ENCODE measurements at regions not wholly inside any gene's neighbourhood (a gene's known extent, or its start where the extent isn't known, plus 50 kb on each side); places are given as distances from the start of the nearest gene placed in this dataset.

DNA sequence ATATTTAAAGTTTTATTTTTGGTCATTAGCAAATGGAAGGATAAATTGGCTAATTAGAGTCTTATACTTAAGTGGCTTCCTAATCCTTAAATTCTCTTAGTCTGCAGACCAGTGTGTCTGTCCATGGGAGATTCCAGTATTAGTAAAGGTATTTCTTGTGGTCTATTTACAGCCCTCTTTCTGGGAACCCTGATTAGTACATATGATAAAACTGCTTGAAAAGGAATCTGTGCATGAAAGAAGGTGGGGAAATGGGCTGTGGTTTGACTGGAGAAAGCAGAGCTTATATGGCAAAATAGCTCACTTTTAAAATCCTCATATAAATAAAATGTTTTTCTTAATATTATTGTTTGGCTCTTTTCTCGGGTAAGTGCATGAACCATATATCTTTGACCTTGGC is 124.5 kb upstream of the RHOBTB1 start:
- TF ChIP-seq, protein P1, sequence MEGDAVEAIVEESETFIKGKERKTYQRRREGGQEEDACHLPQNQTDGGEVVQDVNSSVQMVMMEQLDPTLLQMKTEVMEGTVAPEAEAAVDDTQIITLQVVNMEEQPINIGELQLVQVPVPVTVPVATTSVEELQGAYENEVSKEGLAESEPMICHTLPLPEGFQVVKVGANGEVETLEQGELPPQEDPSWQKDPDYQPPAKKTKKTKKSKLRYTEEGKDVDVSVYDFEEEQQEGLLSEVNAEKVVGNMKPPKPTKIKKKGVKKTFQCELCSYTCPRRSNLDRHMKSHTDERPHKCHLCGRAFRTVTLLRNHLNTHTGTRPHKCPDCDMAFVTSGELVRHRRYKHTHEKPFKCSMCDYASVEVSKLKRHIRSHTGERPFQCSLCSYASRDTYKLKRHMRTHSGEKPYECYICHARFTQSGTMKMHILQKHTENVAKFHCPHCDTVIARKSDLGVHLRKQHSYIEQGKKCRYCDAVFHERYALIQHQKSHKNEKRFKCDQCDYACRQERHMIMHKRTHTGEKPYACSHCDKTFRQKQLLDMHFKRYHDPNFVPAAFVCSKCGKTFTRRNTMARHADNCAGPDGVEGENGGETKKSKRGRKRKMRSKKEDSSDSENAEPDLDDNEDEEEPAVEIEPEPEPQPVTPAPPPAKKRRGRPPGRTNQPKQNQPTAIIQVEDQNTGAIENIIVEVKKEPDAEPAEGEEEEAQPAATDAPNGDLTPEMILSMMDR (IDR thresholded peaks at IDR 0.05; ENCODE audit: partially characterized antibody, unreplicated experiment) = no peak
- no peaks in the 10 kb centered on the region for H3K27me3 Mint-ChIP-seq (ENCODE audit: unreplicated experiment)
- no peaks in the 10 kb centered on the region for H3K4me1 Mint-ChIP-seq (ENCODE audit: low read depth, unreplicated experiment)
- no peak overlapping the region for H3K27ac Mint-ChIP-seq (ENCODE audit: unreplicated experiment)
- no peak overlapping the region for H3K4me3 Mint-ChIP-seq (ENCODE audit: unreplicated experiment)
- DNase-seq = no peak
- H3K9me3 Mint-ChIP-seq (ENCODE audit: unreplicated experiment) = no peaks in the 10 kb centered on the region
- no peaks in the 10 kb centered on the region for H3K36me3 Mint-ChIP-seq (ENCODE audit: unreplicated experiment)

DNA sequence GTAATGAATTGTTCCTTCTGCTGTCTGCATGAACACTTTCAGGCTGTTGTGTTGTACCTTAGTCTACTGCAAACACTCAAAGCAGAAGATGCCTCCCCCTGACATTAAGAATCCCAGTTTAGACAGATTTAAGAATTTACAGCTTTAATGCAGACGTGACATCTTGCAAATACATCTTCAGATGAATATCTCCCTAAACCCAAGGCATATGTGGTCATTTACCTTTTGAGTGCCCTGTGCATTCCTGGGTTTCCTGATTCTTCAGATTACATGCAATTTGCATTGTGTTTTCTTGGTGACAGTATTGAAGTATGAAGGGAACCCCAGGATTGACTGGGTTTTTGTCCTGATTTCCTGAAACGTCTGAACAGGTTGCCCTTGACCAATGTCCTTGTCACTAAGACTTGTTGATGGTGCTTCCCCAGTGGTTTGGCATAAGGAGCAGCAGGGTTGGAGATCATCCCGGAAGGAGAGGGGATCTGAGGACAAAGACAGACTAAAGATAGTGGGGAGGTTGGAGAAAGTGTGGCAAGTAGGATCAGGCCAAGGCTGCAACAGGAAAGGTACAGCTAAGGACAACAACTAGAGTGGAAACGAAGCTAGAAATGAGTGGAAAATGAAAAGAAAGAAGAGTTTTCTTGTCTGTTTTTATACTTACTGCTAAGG is 123.8 kb upstream of the RHOBTB1 start:
- Mint-ChIP-seq H3K4me3 (ENCODE audit: unreplicated experiment) (no peak overlapping the region), H3K4me1 (ENCODE audit: low read depth, unreplicated experiment) (no peaks in the 10 kb centered on the region), H3K27me3 (ENCODE audit: unreplicated experiment) (no peaks in the 10 kb centered on the region), H3K27ac (ENCODE audit: unreplicated experiment) (no peak overlapping the region), H3K9me3 (ENCODE audit: unreplicated experiment) (no peaks in the 10 kb centered on the region), H3K36me3 (ENCODE audit: unreplicated experiment) (no peaks in the 10 kb centered on the region)
- DNase-seq = no peak
- TF ChIP-seq, protein P1 (IDR thresholded peaks at IDR 0.05; ENCODE audit: partially characterized antibody, unreplicated experiment) = no peak

DNA sequence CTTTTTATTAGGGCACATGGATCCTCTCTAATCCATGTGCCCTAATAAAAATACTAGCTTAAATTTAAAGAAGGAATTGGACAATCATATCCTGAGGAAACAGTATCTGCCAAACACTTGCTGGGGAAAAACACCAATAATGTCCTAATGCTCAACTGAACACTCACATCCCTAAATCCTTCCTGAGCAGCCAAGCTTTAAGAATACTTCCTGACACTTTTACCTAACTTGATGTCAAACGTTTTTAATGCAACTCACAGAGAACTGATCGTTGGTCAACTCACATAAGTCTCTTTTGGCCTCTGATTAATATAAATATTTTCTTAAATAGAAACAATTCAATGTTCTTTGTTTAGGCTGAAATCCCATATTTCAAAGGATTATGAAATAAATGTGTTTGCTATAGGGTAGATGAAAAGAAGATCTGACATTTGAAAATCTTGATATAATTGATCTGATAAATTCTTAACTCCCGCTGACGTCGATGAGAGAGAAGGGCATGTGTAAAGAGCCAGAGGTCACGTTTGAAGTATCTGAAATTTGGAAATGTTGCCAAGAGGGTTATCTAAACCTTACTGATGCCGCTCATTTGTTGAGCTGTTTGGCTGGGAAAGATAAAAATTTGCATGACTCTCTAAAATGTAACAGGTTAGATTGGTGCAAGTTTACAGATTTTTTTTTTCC is 122.8 kb upstream of the RHOBTB1 start:
- H3K27ac Mint-ChIP-seq (ENCODE audit: unreplicated experiment) = no peak overlapping the region
- TF ChIP-seq, protein P1 (IDR thresholded peaks at IDR 0.05; ENCODE audit: partially characterized antibody, unreplicated experiment) = no peak
- DNase-seq = no peak
- no peaks in the 10 kb centered on the region for H3K9me3 Mint-ChIP-seq (ENCODE audit: unreplicated experiment)
- no peaks in the 10 kb centered on the region for H3K4me1 Mint-ChIP-seq (ENCODE audit: low read depth, unreplicated experiment)
- H3K36me3 Mint-ChIP-seq (ENCODE audit: unreplicated experiment) = no peaks in the 10 kb centered on the region
- H3K4me3 Mint-ChIP-seq (ENCODE audit: unreplicated experiment) = no peak overlapping the region
- H3K27me3 Mint-ChIP-seq (ENCODE audit: unreplicated experiment) = no peaks in the 10 kb centered on the region

DNA sequence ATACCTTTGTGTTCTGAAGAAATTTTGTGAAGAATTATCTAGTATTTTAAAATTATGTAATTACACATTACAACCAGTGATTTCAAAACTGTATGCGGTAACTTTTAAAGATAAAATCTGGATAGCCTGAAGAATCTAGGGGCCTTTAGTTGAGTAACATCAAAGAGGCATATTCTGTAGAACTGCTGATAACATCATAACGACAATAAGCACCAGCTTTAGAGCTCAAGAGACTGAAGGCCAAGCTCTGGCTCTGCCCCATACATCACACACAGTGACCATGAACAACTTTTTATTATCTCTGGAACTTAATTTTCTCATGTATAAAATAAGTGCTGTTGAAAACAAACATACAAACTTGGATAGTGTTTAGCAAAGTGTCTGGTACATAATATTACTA is 121.1 kb upstream of the RHOBTB1 start:
- DNase-seq = no peak
- H3K27ac Mint-ChIP-seq (ENCODE audit: unreplicated experiment) = no peak overlapping the region
- H3K4me3 Mint-ChIP-seq (ENCODE audit: unreplicated experiment) = no peak overlapping the region
- TF ChIP-seq, protein P1 (IDR thresholded peaks at IDR 0.05; ENCODE audit: partially characterized antibody, unreplicated experiment) = no peak
- no peaks in the 10 kb centered on the region for H3K27me3 Mint-ChIP-seq (ENCODE audit: unreplicated experiment)
- H3K36me3 Mint-ChIP-seq (ENCODE audit: unreplicated experiment) = no peaks in the 10 kb centered on the region
- no peaks in the 10 kb centered on the region for H3K4me1 Mint-ChIP-seq (ENCODE audit: low read depth, unreplicated experiment)
- H3K9me3 Mint-ChIP-seq (ENCODE audit: unreplicated experiment) = no peaks in the 10 kb centered on the region

DNA sequence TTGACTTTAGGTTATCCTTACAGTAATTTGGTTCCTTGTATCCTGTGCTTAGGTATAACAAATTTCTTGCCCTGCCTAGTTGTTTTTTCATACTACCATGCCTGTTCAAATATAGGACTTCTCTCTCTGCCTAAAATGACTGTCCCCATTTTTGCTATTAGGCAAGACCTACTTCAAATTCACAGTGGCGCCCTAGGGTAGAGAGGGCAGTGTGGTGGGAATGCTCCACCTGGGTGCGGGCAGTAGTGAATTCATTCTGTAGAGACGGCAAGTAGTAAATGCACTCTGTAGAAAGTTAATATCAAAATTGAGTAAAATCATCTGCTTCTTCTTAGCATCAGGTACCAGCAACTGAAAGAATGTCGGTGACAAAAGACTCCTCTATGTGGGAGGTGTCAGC is 120.4 kb upstream of the RHOBTB1 start:
- H3K4me3 Mint-ChIP-seq (ENCODE audit: unreplicated experiment) = no peak overlapping the region
- H3K9me3 Mint-ChIP-seq (ENCODE audit: unreplicated experiment) = no peaks in the 10 kb centered on the region
- H3K4me1 Mint-ChIP-seq (ENCODE audit: low read depth, unreplicated experiment) = no peaks in the 10 kb centered on the region
- no peak for DNase-seq
- TF ChIP-seq, protein P1 (IDR thresholded peaks at IDR 0.05; ENCODE audit: partially characterized antibody, unreplicated experiment) = no peak
- no peaks in the 10 kb centered on the region for H3K36me3 Mint-ChIP-seq (ENCODE audit: unreplicated experiment)
- H3K27ac Mint-ChIP-seq (ENCODE audit: unreplicated experiment) = no peak overlapping the region
- H3K27me3 Mint-ChIP-seq (ENCODE audit: unreplicated experiment) = no peaks in the 10 kb centered on the region
